HCT116 (cell line): ENCODE measurements at regions not wholly inside any gene's neighbourhood (a gene's known extent, or its start where the extent isn't known, plus 50 kb on each side); places are given as distances from the start of the nearest gene placed in this dataset.
"Not testable (repeated sequence)": the region's sequence is repeated elsewhere in the genome, so short reads cannot be mapped to it uniquely, and the experiment has no call there.

ENCODE experiments used
- ATAC-seq: fragments of 200-7000 bp; cut with Tn5 transposase; 2 replicates; pipeline ENCODE4 v1.9.1; 2020; ENCODE audit warnings: mild to moderate bottlenecking, moderate library complexity
- BruUV-seq: library from RNA; stranded (reverse); fragments of 400-500 nt; replicated peaks from 2 replicates; lab custom pipeline; 2021; lab: Mats Ljungman, UMichigan
- CTCF ChIA-PET: fragments of 300-600 bp; sonication (Branson Sonifier 250); formaldehyde crosslinking; loops from one replicate; lab custom pipeline; 2021; ENCODE audit warnings: antibody characterized with exemption; lab: Charles Lee
- POLR2A ChIA-PET: fragments of 300-600, 350-600 bp; sonication (Branson Sonifier 250); formaldehyde crosslinking; loops from one replicate; lab custom pipeline; 2021; ENCODE audit warnings: antibody characterized with exemption; lab: Charles Lee
- RAD21 ChIA-PET, 2 experiments: fragments of 300-600 bp; sonication (Branson Sonifier 250); formaldehyde crosslinking; loops; one replicate each; lab custom pipeline; 2023; ENCODE audit warnings: low total read pairs in 2 of 2; ENCODE audit not compliant: uncharacterized antibody in 2 of 2, unreplicated experiment in 2 of 2, low non-redundant PET in 1 of 2; lab: Charles Lee
- DNase-seq: peaks from one replicate; pipeline ENCODE4 v3.0.0-alpha.2; 2010; ENCODE audit warnings: low read depth, low spot score
- H2AFZ ChIP-seq: fragments of 200-600 bp; shearing (Covaris generic), sonication (generic); 2 replicates; pipeline ENCODE4 v1.6.1; 2017; ENCODE audit warnings: low read depth, mixed run types, mixed read lengths, antibody characterized with exemption, low read length; ENCODE audit not compliant: poor library complexity, severe bottlenecking
- H3K27ac ChIP-seq: 2 replicates; pipeline ENCODE4 v1.5.1; 2012; ENCODE audit warnings: low read depth, low read length
- H3K27me3 ChIP-seq: fragments of 200-600 bp; sonication (generic); 2 replicates; pipeline ENCODE4 v1.6.1; 2016; ENCODE audit warnings: mixed run types, low read length, mixed read lengths; ENCODE audit not compliant: insufficient read depth
- H3K36me3 ChIP-seq, 2 experiments: fragments of 200-500 bp in 1 of 2; fragments of 200-600 bp in 1 of 2; sonication (Bioruptor generic) in 1 of 2; sonication (generic) in 1 of 2; 2 replicates each; pipeline versions ENCODE4 v1.5.1 to v1.6.1; 2014 to 2016; ENCODE audit warnings: low read length in 2 of 2, inconsistent platforms in 1 of 2, mixed read lengths in 1 of 2, mixed run types in 1 of 2; ENCODE audit not compliant: insufficient read depth in 2 of 2, control insufficient read depth in 1 of 2
- H3K4me1 ChIP-seq, 2 experiments: fragments of 200-600 bp in 1 of 2; sonication (generic) in 1 of 2; 2 replicates each; pipeline versions ENCODE4 v1.5.1 to v1.6.1; 2012 to 2017; ENCODE audit warnings: low read length in 2 of 2, inconsistent platforms in 1 of 2, mild to moderate bottlenecking in 1 of 2, mixed read lengths in 1 of 2, mixed run types in 1 of 2, moderate library complexity in 1 of 2; ENCODE audit not compliant: insufficient read depth in 2 of 2, control insufficient read depth in 1 of 2
- H3K4me2 ChIP-seq: fragments of 200-600 bp; sonication (generic); 2 replicates; pipeline ENCODE4 v1.6.1; 2017; ENCODE audit warnings: mixed run types, low read length, mixed read lengths
- H3K4me3 ChIP-seq, 2 experiments: fragments of 200-600 bp in 1 of 2; sonication (generic) in 1 of 2; replicated peaks in 1 of 2; 2 replicates each; pipeline ENCODE4 v1.5.1; 2011 to 2016; ENCODE audit warnings: low read length in 2 of 2, control low read depth in 1 of 2, low read depth in 1 of 2, mild to moderate bottlenecking in 1 of 2, mixed read lengths in 1 of 2, mixed run types in 1 of 2
- H3K79me2 ChIP-seq: fragments of 200-600 bp; sonication (generic); 2 replicates; pipeline ENCODE4 v1.6.1; 2017; ENCODE audit warnings: mild to moderate bottlenecking, mixed run types, low read length, moderate library complexity, mixed read lengths; ENCODE audit not compliant: insufficient read depth
- H3K9ac ChIP-seq: fragments of 200-600 bp; sonication (generic); 2 replicates; pipeline ENCODE4 v1.6.1; 2016; ENCODE audit warnings: low read length, mixed read lengths
- H3K9me2 ChIP-seq: fragments of 200-600 bp; sonication (generic), shearing (Covaris generic); 2 replicates; pipeline ENCODE4 v1.6.1; 2017; ENCODE audit warnings: mixed run types, mild to moderate bottlenecking, moderate library complexity; ENCODE audit not compliant: insufficient read depth
- H3K9me3 ChIP-seq, 2 experiments: fragments of 200-500 bp in 1 of 2; fragments of 200-600 bp in 1 of 2; sonication (Bioruptor generic) in 1 of 2; sonication (generic) in 1 of 2; 2 replicates each; pipeline ENCODE4 v1.6.1; 2014 to 2017; ENCODE audit warnings: low read length in 2 of 2, mixed read lengths in 2 of 2, inconsistent platforms in 1 of 2, low read depth in 1 of 2, mild to moderate bottlenecking in 1 of 2, mixed run types in 1 of 2, moderate library complexity in 1 of 2; ENCODE audit not compliant: control insufficient read depth in 1 of 2, insufficient read depth in 1 of 2
- H4K20me1 ChIP-seq: fragments of 200-600 bp; sonication (generic), shearing (Covaris generic); 2 replicates; pipeline ENCODE4 v1.6.1; 2017; ENCODE audit warnings: mixed run types, mild to moderate bottlenecking, moderate library complexity; ENCODE audit not compliant: insufficient read depth
- EGR1 ChIP-seq: IDR thresholded peaks from 2 replicates; pipeline ENCODE4 v1.6.1; 2012; ENCODE audit warnings: low read depth
- intact Hi-C: fragments of 100-400 bp; cut with micrococcal nuclease; formaldehyde crosslinking; loops from 2 replicates; pipeline ENCODE4 v1.10.0; 2022
- TF ChIP-seq, protein P1 (sequence below), 3 experiments: fragments of 200-600 bp in 1 of 3; sonication (generic) in 1 of 3; IDR thresholded peaks in 2 of 3; conservative IDR thresholded peaks in 1 of 3; 2 replicates each; pipeline ENCODE4 v1.5.1; 2012 to 2017; ENCODE audit warnings: low read depth in 2 of 3, low read length in 2 of 3, antibody characterized with exemption in 1 of 3, borderline replicate concordance in 1 of 3, control low read depth in 1 of 3, mild to moderate bottlenecking in 1 of 3, mixed read lengths in 1 of 3, mixed run types in 1 of 3, moderate library complexity in 1 of 3; ENCODE audit not compliant: insufficient read depth in 1 of 3

DNA sequence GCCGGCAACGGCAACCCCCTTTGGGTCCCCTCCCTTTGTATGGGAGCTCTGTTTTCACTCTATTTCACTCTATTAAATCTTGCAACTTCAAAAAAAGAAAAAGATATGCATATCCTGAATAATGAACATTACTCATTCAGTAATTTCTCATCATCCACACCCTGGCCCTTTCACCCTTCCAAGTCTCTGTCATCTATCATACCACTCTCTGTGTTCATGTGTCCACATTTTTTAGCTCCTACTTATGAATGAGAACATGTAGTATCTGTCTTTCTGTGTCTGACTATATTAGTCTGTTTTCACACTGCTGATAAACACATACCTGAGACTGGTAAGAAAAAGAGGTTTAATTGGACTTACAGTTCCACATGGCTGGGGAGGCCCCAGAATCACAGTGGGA lies 209.8 kb upstream of the DDHD1 start:
- H3K4me3 ChIP-seq, RAD21 ChIA-PET, ATAC-seq, H3K4me2 ChIP-seq, H3K27me3 ChIP-seq, H3K9ac ChIP-seq, CTCF ChIA-PET, H3K79me2 ChIP-seq, POLR2A ChIA-PET, intact Hi-C loops, H3K4me1 ChIP-seq, H3K9me3 ChIP-seq, H3K36me3 ChIP-seq, DNase-seq, H3K9me2 ChIP-seq, H2AFZ ChIP-seq, BruUV-seq, H4K20me1 ChIP-seq, H3K27ac ChIP-seq: not testable (repeated sequence)

DNA sequence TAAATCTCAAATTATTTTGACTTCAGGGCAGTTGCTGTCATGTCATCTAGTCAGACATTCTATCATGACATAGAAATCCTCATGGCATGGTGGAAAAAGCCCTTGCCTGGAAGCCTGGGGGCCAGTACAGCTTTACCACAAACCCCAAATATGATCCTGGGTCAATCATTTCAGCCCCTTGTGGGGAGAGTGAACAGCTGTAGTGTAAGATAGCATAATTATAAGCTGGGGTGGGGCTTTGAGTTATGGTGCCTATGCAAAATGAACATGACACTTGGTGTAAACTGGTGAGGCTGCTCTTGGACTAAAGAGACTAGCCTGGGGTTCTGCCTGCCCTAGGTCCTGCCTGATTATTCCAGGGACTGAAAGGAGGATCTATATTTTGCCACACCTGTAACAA lies 207.7 kb upstream of the DDHD1 start:
- no peak for TF ChIP-seq EGR1
- TF ChIP-seq, protein P1, sequence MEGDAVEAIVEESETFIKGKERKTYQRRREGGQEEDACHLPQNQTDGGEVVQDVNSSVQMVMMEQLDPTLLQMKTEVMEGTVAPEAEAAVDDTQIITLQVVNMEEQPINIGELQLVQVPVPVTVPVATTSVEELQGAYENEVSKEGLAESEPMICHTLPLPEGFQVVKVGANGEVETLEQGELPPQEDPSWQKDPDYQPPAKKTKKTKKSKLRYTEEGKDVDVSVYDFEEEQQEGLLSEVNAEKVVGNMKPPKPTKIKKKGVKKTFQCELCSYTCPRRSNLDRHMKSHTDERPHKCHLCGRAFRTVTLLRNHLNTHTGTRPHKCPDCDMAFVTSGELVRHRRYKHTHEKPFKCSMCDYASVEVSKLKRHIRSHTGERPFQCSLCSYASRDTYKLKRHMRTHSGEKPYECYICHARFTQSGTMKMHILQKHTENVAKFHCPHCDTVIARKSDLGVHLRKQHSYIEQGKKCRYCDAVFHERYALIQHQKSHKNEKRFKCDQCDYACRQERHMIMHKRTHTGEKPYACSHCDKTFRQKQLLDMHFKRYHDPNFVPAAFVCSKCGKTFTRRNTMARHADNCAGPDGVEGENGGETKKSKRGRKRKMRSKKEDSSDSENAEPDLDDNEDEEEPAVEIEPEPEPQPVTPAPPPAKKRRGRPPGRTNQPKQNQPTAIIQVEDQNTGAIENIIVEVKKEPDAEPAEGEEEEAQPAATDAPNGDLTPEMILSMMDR (IDR thresholded peaks at IDR 0.05 in 2 of 3, conservative IDR thresholded peaks at IDR 0.05 in 1 of 3; ENCODE audit: borderline replicate concordance in 1 of 3, insufficient read depth in 1 of 3, low read depth in 2 of 3, low read length in 2 of 3), result no peak
- H2AFZ ChIP-seq, result no peak overlapping the region
- no peak overlapping the region for H3K4me2 ChIP-seq
- intact Hi-C loops, result no loop called here
- no peak for DNase-seq
- no peaks in the 10 kb centered on the region for H3K9me2 ChIP-seq
- H3K9ac ChIP-seq, result no peak overlapping the region
- ChIA-PET CTCF (no interaction called here), RAD21 (no interaction called here), POLR2A (no interaction called here)
- H3K79me2 ChIP-seq, result no peaks in the 10 kb centered on the region
- H4K20me1 ChIP-seq, result no peaks in the 10 kb centered on the region
- no peaks in the 10 kb centered on the region for H3K9me3 ChIP-seq
- no peak for ATAC-seq
- no peak overlapping the region for H3K27ac ChIP-seq
- H3K4me1 ChIP-seq, result peaks cover 7 to 9% of the 10 kb centered on the region in 2 experiments
- H3K36me3 ChIP-seq, result no peaks in the 10 kb centered on the region
- no peak overlapping the region for H3K4me3 ChIP-seq
- no peaks in the 10 kb centered on the region for H3K27me3 ChIP-seq
- no TSS peak for BruUV-seq
